ENCODE measurements at regions not wholly inside any gene's neighbourhood (a gene's known extent, or its start where the extent isn't known, plus 50 kb on each side); places are given as distances from the start of the nearest gene placed in this dataset.

DNA sequence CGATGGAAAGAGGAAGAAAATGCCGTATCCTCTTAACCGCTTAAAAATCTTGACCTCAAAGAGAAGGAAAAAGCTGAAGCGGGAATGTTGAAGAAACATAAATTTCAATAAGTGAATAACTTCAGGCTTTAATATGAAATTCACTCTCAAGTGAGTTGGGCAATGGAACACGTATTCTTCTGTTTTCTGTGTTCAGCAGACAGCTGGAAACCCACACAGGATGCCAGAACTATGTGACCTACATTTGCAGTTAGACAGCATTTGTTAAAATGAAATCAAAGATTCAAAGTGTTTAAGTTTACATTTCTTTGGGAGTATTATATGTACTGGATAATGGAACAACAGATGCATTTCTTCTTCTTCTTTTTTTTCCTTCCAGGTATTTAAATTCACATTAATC, 80.5 kb upstream of the SPATS2L start:
- no peak for DNase-seq
- peaks cover 12% of the 10 kb centered on the region for H3K27me3 Mint-ChIP-seq

DNA sequence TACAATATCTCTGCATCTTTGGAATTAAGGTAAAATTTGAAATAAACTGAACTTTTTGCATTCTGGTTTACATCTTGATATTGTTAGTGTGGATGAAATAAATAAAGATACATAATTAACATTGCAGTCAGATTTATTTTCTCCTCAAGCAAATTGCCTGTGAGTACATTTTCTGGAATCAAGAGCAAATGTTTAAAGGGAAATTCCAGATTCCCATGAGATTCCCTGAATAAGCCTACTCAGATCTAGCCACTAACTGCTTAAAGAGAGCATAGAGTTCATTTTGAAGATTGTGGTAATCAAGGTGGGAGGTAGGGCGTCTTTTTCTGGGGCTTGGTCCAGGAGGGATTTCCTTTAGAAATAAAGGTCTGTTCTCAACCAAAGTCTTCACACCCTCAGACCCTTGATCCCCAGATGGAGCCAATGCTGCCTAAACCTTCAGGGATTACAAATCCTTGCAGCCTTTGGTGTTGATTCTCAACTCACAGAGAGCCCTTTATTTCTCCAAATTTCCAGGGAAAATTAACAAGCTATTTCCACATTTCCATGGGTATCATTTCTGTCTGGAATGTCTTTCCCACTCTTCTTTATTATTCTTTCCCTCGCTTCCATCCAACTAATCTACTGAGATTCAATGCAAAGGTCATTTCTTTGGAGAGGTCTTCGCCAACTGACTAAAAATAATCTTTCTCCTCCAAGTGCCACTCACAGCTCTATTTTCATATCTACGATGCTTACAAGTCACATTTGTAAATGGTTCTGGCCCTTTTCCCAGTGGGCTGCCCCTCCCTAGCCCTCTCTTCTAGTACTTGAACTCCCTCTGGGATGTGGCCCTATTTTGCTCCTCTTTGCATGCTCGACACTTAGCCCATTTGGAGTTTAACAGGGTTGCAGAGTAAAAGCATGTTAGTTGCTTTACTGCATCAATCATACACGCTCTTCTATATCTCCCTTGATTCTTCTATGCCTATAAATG, 79.8 kb upstream of the SPATS2L start:
- Mint-ChIP-seq H3K27me3 (peaks cover 11% of the 10 kb centered on the region), H3K9me3 (no peaks in the 10 kb centered on the region), H3K4me3 (no peak overlapping the region), H3K4me1 (no peaks in the 10 kb centered on the region), H3K36me3 (ENCODE audit: low read depth) (no peaks in the 10 kb centered on the region), H3K27ac (no peak overlapping the region)
- DNase-seq (no peak), ATAC-seq (no peak)

More for the DNA sequence above, 80.5 kb upstream of the SPATS2L start:
- Mint-ChIP-seq H3K36me3 (ENCODE audit: low read depth) (no peaks in the 10 kb centered on the region), H3K4me3 (no peak overlapping the region), H3K4me1 (no peaks in the 10 kb centered on the region), H3K9me3 (no peaks in the 10 kb centered on the region), H3K27ac (no peak overlapping the region)
- no peak for ATAC-seq

DNA sequence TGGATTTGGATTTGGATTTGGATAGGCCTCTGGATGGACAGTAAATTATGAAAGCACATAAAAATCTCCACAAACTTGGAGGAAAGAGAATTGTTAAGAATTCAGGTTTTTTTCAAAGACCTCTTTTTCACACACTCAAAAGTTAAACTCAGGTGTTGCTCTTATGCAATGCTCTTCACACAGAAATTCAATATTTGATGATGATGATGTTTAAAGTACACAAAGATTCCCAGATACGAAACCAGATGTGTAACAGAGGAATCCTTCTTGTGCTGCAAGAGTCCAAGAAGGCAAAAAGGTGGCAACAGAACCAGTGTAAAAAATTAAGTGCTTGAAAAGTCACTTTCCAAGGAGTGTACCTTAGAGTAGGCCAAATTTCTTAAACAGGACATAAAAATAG, 75.8 kb upstream of the SPATS2L start:
- no peaks in the 10 kb centered on the region for H3K4me1 Mint-ChIP-seq
- no peak overlapping the region for H3K27ac Mint-ChIP-seq
- no peak for DNase-seq
- no peak overlapping the region for H3K4me3 Mint-ChIP-seq
- H3K36me3 Mint-ChIP-seq (ENCODE audit: low read depth) = no peaks in the 10 kb centered on the region
- no peak for ATAC-seq
- H3K9me3 Mint-ChIP-seq = no peaks in the 10 kb centered on the region
- peaks cover 8% of the 10 kb centered on the region for H3K27me3 Mint-ChIP-seq

DNA sequence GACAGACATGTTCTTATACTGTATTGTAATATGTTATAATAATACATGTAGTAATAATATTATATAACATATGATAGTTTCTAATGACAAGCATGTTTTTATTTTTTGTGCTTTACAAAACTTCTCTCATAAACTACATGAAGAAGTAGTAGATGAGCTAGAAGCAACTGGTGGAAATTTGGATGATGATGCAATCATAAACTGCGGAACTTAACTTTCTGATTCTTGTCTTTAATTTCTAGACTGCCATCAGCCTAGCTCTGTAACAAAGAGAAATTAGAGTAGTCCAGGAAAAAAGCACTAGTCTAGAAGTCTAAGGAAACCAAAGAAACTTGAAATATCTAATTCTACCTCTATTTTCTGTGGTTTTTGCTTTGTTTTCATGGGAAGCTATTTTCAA, 71.0 kb upstream of the SPATS2L start:
- no peak overlapping the region for H3K4me3 Mint-ChIP-seq

DNA sequence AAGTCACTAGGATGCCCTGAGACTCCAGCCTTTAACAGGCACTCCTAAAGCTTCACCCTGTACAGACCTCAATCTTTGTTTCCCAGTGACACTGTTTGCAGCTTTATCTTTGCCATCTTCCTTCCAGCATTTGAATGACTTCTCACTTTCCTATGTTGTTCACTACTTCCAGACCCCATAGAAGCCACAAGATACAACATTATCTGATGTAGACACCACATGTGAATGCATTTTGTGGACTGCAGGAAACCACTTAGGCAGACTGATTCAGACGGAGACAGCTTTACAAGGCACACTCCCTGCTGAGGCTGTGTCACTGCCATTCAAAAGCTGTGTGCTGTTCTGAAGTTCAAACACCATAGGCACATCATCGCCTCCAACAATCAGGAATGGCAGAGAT, 67.3 kb upstream of the SPATS2L start:
- H3K27me3 Mint-ChIP-seq = peaks cover 7% of the 10 kb centered on the region
- peaks cover 3% of the 10 kb centered on the region for H3K4me1 Mint-ChIP-seq
- H3K27ac Mint-ChIP-seq = no peak overlapping the region
- ATAC-seq (peak; percentile 81), DNase-seq (no peak)
- no peaks in the 10 kb centered on the region for H3K9me3 Mint-ChIP-seq
- H3K36me3 Mint-ChIP-seq (ENCODE audit: low read depth) = no peaks in the 10 kb centered on the region
- no peak overlapping the region for H3K4me3 Mint-ChIP-seq

More for the DNA sequence above, 71.0 kb upstream of the SPATS2L start:
- Mint-ChIP-seq H3K4me1 (peaks cover 3% of the 10 kb centered on the region), H3K9me3 (no peaks in the 10 kb centered on the region), H3K27ac (no peak overlapping the region), H3K36me3 (ENCODE audit: low read depth) (no peaks in the 10 kb centered on the region), H3K27me3 (peaks cover 3% of the 10 kb centered on the region)
- ATAC-seq (no peak), DNase-seq (no peak)

DNA sequence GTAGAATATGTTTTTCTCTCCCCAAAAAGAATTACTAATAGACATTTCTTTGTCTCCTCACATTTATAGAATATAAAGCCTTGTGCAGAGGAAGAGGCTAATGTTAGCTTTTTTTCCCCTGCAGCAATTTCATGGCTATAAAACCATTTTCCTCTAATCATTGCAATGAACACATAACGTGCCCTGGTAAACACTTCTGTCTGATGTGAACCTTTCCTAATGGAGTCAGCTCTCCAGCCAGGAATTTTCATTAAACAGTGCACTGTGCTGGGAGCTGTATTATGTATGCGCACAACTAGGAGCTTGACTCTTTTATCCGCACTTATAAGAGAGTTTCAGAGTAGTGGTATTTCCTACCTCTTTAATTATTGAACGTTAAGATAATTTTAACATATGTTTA, 63.9 kb upstream of the SPATS2L start:
- Mint-ChIP-seq H3K4me1 (peaks cover 3% of the 10 kb centered on the region), H3K27me3 (peaks cover 7% of the 10 kb centered on the region), H3K27ac (no peak overlapping the region), H3K36me3 (ENCODE audit: low read depth) (no peaks in the 10 kb centered on the region), H3K4me3 (no peak overlapping the region), H3K9me3 (no peaks in the 10 kb centered on the region)
- ATAC-seq (no peak), DNase-seq (no peak)

DNA sequence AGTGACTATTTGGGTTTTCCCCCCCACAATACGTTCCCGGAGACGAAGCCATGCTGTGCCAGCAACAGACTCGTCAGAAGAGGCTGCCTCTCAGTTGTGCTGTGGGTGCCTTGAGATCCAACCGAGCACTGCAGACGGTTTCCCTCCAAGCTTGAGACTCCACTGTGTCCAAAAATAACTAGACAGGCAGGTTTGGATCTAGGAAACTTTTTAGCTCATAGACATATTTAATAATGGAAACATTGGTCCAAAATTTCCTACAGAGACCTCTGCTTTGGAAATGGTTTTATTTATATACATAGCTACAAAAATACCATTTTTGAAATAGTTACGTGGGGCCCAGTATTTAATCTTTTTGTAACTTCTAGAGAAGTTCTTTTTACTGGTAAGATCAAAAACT, 63.1 kb upstream of the SPATS2L start:
- peaks cover 3% of the 10 kb centered on the region for H3K4me1 Mint-ChIP-seq
- no peak overlapping the region for H3K27ac Mint-ChIP-seq
- no peak overlapping the region for H3K4me3 Mint-ChIP-seq
- DNase-seq (no peak), ATAC-seq (no peak)
- no peaks in the 10 kb centered on the region for H3K36me3 Mint-ChIP-seq (ENCODE audit: low read depth)
- peaks cover 4% of the 10 kb centered on the region for H3K27me3 Mint-ChIP-seq
- H3K9me3 Mint-ChIP-seq = no peaks in the 10 kb centered on the region

DNA sequence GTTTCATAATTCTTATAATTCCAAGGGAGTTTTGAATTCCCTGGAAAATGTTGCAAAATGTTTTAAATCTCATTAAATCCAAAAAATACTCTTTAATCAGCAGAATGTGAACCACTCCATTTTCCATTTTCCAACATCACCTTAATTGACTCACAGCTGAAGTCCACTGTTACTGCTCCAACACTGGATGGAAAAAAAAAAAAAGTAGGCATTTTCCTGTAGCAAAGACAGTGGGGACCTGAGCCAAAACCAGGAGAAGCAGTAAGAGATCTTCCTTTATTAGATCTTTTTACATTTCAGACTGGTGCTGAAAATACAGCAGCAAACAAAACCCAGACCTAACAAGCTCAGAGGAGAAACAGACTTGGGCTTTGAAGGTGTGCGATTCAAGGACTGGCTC, 62.4 kb upstream of the SPATS2L start:
- Mint-ChIP-seq H3K36me3 (ENCODE audit: low read depth) (no peaks in the 10 kb centered on the region), H3K9me3 (no peaks in the 10 kb centered on the region), H3K4me3 (no peak overlapping the region), H3K27me3 (peaks cover 4% of the 10 kb centered on the region), H3K4me1 (peaks cover 2% of the 10 kb centered on the region), H3K27ac (no peak overlapping the region)
- ATAC-seq = no peak
- no peak for DNase-seq

DNA sequence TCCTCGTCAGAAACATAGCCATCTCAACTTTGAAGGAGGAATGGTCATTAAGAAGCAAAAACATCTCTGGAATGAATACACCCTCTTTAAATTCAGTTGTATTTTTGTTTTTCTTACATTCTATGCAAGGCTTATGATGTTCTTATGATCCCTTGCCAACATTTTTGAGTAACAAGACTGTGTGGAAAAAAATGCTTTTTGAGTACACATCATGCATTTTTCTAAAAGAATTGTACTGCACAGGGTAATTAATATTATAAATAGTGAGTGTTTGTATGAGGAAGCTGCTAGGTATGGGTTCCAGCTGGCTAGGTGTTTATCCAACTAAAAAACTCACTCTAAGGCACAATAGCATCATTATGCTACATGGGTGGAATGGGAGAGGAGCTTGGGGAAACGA, 59.0 kb upstream of the SPATS2L start:
- Mint-ChIP-seq H3K4me3 (no peak overlapping the region), H3K4me1 (no peaks in the 10 kb centered on the region), H3K36me3 (ENCODE audit: low read depth) (no peaks in the 10 kb centered on the region), H3K27me3 (peaks cover 6% of the 10 kb centered on the region), H3K27ac (no peak overlapping the region), H3K9me3 (no peaks in the 10 kb centered on the region)
- ATAC-seq = no peak
- DNase-seq = no peak

DNA sequence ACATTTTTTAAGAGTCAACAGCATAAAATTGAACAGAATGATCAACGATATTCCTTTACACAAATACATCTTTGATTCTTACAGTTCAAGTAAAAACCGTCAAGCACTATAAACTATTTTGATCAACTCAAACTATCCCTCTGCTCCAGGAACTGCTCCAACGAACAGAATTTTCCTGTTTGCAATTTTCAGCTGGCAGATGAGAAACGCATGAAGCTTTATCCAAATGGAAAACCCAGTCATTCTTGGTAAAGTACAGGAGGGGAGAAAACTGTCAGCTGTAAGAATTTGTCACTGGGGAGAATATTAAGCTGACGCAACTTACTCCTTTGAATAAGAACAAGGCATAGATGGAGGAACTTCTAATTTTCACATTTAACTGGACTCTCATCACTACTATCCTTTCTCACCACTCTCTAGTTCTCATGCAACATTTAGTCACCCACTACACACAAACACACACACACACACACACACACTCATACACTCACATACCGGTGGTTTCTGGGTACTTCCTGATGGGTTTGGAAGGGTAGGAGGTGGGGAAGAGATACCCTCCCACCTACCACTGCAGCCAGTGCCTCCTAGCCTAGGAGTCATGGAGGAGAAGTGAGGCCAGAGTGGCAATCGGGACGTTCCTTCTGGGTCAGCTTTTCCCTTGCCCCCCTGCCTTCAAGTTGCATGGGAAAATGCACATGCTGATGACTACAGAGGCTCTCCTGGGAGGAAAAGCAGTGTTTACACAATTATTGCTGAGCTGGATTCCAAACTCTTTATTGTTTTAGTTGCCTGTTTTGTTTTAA, 54.0 kb upstream of the SPATS2L start:
- ATAC-seq (no peak), DNase-seq (no peak)
- Mint-ChIP-seq H3K4me1 (no peaks in the 10 kb centered on the region), H3K36me3 (ENCODE audit: low read depth) (no peaks in the 10 kb centered on the region), H3K27ac (no peak overlapping the region), H3K27me3 (peaks cover 12% of the 10 kb centered on the region), H3K4me3 (no peak overlapping the region), H3K9me3 (no peaks in the 10 kb centered on the region)

DNA sequence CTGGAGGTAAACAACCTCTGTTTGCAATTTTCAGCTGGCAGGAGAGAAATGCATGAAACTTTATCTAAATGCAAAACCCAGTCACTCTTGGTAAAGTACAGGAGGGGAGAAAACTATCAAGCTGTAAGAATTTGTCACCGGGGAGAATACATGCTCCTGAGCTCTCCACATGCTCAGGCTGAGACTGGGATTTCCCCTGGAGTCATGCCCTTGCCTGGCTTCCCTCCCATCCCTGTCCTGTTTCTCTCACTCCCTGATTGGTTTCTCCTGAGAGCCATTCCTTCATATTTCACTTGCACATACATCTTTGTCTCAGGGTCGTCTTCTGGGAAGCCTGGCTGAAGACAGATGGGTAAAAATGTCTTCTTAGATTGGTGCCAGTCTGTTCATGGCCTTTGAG, 52.9 kb upstream of the SPATS2L start:
- Mint-ChIP-seq H3K4me3 (no peak overlapping the region), H3K27me3 (peaks cover 12% of the 10 kb centered on the region), H3K4me1 (no peaks in the 10 kb centered on the region), H3K36me3 (ENCODE audit: low read depth) (no peaks in the 10 kb centered on the region), H3K9me3 (no peaks in the 10 kb centered on the region), H3K27ac (no peak overlapping the region)
- ATAC-seq (no peak), DNase-seq (no peak)

DNA sequence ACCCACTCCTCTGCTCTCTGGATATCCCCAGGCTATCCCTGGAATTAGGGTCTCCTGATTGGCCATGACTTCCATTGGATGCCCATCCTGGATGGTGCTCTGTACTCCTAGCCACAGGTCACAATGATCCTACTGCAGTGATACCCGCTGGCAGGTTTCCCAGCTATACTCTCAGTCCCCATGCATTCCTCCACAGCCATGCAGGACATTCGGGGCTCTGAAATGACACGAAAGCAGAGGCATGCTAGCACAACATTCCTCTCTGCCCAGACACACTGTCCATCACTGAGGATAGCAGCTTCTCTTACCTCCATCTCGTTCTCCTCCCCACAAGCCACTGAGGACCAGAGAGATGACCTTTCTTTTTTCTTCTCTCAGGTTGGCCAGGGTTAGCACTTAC, 51.7 kb upstream of the SPATS2L start:
- no peak overlapping the region for H3K4me3 Mint-ChIP-seq
- no peak for ATAC-seq
- H3K27me3 Mint-ChIP-seq = peaks cover 10% of the 10 kb centered on the region
- H3K27ac Mint-ChIP-seq = no peak overlapping the region
- DNase-seq = no peak
- no peaks in the 10 kb centered on the region for H3K9me3 Mint-ChIP-seq
- H3K4me1 Mint-ChIP-seq = no peaks in the 10 kb centered on the region
- no peaks in the 10 kb centered on the region for H3K36me3 Mint-ChIP-seq (ENCODE audit: low read depth)

DNA sequence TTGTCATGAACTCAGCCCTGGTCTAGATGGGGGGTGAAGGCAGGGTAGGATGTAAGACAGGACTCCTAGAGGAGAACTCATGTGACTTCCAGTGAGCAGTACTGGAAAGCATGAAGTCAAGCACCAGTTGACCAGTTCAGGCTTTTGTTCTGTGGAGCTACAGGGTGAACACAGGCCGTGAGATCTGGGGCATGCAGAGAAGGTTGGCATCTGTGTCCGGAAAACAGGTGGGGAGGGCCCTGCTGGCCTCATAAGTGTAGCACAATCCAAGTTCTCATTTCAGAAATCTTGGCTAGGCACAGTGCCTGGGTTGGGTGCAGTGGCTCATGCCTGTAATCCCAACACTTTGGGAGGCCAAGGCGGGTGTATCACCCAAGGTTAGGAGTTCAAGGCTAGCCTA, 50.9 kb upstream of the SPATS2L start:
- Mint-ChIP-seq H3K4me3 (no peak overlapping the region), H3K36me3 (ENCODE audit: low read depth) (no peaks in the 10 kb centered on the region)
- ATAC-seq = no peak

More for the DNA sequence above, 50.9 kb upstream of the SPATS2L start:
- no peak for DNase-seq
- H3K27ac Mint-ChIP-seq = no peak overlapping the region
- H3K27me3 Mint-ChIP-seq = peaks cover 8% of the 10 kb centered on the region
- H3K9me3 Mint-ChIP-seq = no peaks in the 10 kb centered on the region
- no peaks in the 10 kb centered on the region for H3K4me1 Mint-ChIP-seq

All from activated naive CD8-positive, alpha-beta T cell treated with anti-CD3 and anti-CD28 coated beads, Interleukin-2, amount 50 U/mL, for 24 hours (primary cell).